ENCODE measurements at regions not wholly inside any gene's neighbourhood (a gene's known extent, or its start where the extent isn't known, plus 50 kb on each side); places are given as distances from the start of the nearest gene placed in this dataset.
A peak's percentile ranks its signal among the peaks of the same experiment; 100 is the strongest.
"Not testable (repeated sequence)": the region's sequence is repeated elsewhere in the genome, so short reads cannot be mapped to it uniquely, and the experiment has no call there.

DNA sequence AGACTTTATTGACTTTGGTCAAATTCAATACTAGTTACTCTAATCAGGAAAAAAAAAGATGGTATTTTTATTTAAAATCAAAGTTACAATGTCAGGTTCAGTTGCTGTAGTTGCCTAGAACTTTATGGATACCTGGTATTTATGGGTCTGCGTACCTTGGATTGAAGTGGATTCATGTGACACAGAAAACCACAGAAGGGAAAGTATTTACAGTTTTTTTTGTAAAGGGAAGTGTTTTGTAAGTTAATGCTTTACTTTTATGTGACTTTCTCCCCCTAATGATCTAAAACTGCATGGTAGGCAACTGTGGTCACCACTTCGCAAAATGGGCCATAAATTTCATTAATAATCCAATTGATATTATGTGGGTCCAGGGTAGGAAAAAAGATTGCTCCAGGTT lies 65.2 kb upstream of the ADA2 start:
- TF ChIP-seq, protein P1, sequence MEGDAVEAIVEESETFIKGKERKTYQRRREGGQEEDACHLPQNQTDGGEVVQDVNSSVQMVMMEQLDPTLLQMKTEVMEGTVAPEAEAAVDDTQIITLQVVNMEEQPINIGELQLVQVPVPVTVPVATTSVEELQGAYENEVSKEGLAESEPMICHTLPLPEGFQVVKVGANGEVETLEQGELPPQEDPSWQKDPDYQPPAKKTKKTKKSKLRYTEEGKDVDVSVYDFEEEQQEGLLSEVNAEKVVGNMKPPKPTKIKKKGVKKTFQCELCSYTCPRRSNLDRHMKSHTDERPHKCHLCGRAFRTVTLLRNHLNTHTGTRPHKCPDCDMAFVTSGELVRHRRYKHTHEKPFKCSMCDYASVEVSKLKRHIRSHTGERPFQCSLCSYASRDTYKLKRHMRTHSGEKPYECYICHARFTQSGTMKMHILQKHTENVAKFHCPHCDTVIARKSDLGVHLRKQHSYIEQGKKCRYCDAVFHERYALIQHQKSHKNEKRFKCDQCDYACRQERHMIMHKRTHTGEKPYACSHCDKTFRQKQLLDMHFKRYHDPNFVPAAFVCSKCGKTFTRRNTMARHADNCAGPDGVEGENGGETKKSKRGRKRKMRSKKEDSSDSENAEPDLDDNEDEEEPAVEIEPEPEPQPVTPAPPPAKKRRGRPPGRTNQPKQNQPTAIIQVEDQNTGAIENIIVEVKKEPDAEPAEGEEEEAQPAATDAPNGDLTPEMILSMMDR (IDR thresholded peaks at IDR 0.05; ENCODE audit: low read depth, low read length): no peak
- no peak for DNase-seq (ENCODE audit: low read depth in 2 of 2)
- no peak overlapping the region for H3K4me3 ChIP-seq (replicated peaks in 1 of 2; ENCODE audit: low read depth in 2 of 2, low read length in 2 of 2)

DNA sequence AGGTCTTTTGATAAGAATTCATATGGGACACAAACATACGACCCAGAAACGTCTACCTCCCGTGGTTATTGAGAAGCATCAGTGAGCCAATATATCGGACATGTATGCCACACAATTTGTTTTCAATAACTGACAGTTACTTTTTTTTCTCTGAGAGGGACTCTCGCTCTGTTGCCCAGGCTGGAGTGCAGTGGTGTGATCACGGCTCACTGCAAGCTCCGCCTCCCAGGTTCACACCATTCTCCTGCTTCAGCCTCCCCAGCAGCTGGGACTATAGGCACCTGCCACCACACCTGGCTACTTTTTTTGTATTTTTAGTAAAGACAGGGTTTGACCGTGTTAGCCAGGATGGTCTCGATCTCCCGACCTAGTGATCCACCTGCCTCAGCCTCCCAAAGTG lies 64.6 kb upstream of the ADA2 start:
- not testable (repeated sequence) for DNase-seq (ENCODE audit: low read depth in 2 of 2)

DNA sequence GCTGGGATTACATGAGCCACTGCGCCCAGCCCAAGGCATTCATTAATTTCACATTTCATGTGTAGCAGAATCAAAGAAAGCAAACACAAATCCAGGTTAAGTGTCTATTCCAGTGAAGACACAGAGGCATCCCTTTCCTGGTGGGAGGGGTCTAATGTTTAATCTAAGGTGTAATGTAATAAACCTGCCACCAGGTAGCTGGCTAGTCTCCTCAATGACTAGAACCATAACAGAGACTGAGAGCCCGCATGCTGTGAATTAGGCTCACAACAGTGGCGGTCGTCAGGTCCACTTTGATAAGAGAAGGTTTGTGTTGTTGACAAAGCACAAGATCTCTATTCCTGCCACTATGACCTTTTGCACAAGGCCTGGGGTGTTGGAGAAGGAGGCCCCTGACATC lies 64.2 kb upstream of the ADA2 start:
- TF ChIP-seq, protein P1 (IDR thresholded peaks at IDR 0.05; ENCODE audit: low read depth, low read length): no peak
- no peak for DNase-seq (ENCODE audit: low read depth in 2 of 2)
- H3K4me3 ChIP-seq (replicated peaks in 1 of 2; ENCODE audit: low read depth in 2 of 2, low read length in 2 of 2): no peak overlapping the region

More for the DNA sequence above, 64.6 kb upstream of the ADA2 start:
- H3K4me3 ChIP-seq (replicated peaks in 1 of 2; ENCODE audit: low read depth in 2 of 2, low read length in 2 of 2): not testable (repeated sequence)

DNA sequence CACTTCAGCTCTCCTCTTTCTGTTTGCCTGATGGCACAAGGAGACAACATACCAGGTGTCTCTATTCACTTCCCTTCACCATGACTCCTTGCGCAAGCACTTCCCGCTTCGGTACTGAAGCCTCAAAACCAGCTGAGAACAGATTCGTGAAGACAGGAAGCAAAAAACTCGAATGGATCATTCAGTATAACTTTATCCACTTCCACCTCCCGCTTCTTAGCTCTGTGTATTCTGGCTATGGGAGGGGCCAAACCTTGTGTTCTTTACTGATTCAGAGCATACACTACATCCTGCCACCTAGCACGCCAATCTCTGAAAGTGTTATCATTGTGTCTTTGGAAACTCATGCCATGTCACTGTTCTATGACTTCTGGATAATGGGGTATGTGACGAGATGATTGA lies 62.2 kb upstream of the ADA2 start:
- peak in 1 of 2 donors; percentile 20 for DNase-seq (ENCODE audit: low read depth in 2 of 2)

DNA sequence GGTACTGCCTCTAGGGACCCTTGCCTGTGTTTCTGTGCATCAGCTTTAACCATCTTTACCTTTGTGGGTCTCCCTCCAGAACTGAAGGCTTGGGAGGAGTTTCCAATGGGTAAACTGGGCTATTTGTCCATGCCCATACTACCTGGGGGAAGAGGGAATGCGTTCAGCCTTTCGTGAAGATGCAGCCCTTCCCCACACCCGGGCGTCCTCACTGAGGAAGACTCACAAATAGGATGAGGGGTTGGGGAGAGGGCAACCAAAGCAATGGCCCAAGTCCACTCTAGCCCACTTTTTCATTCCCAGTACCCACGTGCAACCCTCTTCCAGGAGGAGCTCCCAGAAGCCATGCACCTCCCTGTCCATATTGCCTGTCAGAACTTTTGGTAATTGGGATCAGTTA lies 61.8 kb upstream of the ADA2 start:
- no peak for DNase-seq (ENCODE audit: low read depth in 2 of 2)
- TF ChIP-seq, protein P1 (IDR thresholded peaks at IDR 0.05; ENCODE audit: low read depth, low read length): no peak
- no peak overlapping the region for H3K4me3 ChIP-seq (replicated peaks in 1 of 2; ENCODE audit: low read depth in 2 of 2, low read length in 2 of 2)

More for the DNA sequence above, 62.2 kb upstream of the ADA2 start:
- TF ChIP-seq, protein P1 (IDR thresholded peaks at IDR 0.05; ENCODE audit: low read depth, low read length): no peak
- no peak overlapping the region for H3K4me3 ChIP-seq (replicated peaks in 1 of 2; ENCODE audit: low read depth in 2 of 2, low read length in 2 of 2)

DNA sequence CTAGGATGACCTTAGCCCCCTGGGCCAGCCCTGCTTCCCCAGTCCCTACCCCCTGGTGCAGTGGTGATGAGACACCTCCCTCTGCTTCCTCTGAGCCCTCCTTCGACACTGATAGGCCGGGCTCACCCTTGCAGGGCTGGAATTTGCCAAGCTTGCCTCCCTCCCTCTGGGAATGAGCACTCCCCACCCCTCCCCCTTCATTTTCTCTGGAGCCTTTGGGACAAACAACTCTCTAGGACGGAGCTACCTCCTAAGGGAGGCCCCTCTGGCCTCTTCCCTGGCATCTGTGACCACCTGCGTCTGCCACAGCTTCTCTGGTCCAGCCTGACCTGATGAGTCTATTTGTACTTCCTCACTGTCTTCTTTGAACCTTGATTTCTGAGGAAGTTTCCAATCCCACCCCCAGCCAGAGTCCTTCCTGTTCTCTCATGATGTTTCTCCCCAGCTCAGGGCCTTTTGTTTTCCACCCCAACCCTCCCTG lies 53.3 kb upstream of the ADA2 start:
- H3K4me3 ChIP-seq (replicated peaks in 1 of 2; ENCODE audit: low read depth in 2 of 2, low read length in 2 of 2): no peak overlapping the region
- TF ChIP-seq, protein P1 (IDR thresholded peaks at IDR 0.05; ENCODE audit: low read depth, low read length): no peak
- no peak for DNase-seq (ENCODE audit: low read depth in 2 of 2)

DNA sequence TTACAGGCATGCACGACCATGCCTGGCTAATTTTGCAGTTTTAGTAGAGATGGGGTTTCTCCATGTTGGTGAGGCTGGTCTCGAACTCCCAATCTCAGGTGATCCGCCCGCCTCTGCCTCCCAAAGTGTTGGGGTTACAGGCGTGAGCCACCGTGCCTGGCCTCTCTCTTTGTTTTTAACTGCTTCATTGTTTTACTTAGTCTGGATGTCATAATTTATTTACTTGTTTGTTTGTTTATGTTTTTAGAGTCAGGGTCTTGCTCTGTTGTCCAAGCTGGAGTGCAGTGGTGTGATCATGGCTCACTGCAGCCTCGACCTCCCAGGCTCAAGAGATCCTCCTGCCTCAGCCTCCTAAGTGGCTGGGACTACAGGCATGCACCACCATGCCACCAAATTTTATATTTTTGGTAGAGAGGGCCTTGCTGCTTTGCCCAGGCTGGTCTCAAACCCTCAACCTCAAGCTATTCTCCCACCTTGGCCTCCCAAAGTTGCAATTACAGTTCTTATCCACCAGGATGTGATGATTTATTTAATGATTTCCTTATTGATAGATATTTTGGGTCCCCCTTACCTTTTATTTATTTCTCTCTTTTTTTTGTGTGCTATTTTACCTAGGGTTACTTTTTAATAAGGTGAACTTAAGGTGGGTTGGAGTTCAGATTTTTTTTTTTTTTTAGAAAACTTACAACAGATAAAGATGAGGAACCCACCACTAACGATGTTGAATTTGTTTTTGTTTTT lies 52.6 kb upstream of the ADA2 start:
- TF ChIP-seq, protein P1 (IDR thresholded peaks at IDR 0.05; ENCODE audit: low read depth, low read length): no peak
- DNase-seq (ENCODE audit: low read depth in 2 of 2): no peak
- no peak overlapping the region for H3K4me3 ChIP-seq (replicated peaks in 1 of 2; ENCODE audit: low read depth in 2 of 2, low read length in 2 of 2)

Measured in cardiac fibroblast (primary cell).